NCI-H2227 (cell line): ENCODE measurements at regions not wholly inside any gene's neighbourhood (a gene's known extent, or its start where the extent isn't known, plus 50 kb on each side); places are given as distances from the start of the nearest gene placed in this dataset.

Experiments
- DNase-seq: peaks from one replicate; lab custom pipeline; 2025; ENCODE audit not compliant: unreplicated experiment; lab: John Stamatoyannopoulos, UW

- DNase-seq = no peak
These were observed 441.9 kb upstream of the ADGRL4 start for GRCh38 chr1:79448426-79448825.

DNA sequence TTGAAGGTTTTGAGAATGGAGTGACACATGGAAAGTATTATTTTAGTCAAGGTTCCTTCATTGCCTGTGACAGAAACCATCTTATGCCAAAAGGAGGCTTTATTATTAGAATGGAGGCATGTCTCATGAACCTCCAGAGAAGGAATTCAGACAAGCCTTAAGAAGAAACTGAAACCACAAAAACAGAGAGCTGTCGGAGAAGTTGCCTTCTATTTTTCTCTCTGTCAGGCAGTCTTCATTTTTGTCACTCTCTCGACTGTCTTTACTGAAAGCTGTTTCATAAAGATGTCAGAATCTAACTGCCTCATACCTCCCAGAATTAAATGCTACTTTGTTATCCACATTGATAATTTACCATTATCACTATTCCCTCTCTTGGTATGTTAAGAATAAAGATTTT, 434.7 kb upstream of the ADGRL4 start:
- no peak for DNase-seq

DNA sequence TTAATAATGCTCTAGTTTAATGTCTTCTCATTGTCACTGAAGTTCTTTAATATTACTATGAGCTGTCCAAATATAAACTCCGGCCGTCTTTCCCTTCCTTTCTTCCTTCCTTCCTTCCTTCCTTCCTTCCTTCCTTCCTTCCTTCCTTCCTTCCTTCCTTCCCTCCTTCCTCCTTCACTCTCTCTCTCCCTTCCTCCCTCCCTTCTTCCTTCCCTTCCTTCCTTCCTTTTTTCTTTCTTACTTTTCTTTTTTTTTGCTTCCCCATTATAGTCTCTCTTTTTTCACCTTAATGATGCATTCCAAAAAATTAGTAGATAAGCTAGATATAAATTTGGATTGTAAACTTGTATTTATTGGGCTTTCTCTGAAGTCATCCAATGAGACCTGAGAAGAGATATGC, 431.0 kb upstream of the ADGRL4 start:
- no peak for DNase-seq

GRCh38 chr1:79431340-79431739, 424.8 kb upstream of the ADGRL4 start:
- no peak for DNase-seq

- no peak for DNase-seq
These were observed 423.9 kb upstream of the ADGRL4 start for GRCh38 chr1:79430437-79430836.

DNA sequence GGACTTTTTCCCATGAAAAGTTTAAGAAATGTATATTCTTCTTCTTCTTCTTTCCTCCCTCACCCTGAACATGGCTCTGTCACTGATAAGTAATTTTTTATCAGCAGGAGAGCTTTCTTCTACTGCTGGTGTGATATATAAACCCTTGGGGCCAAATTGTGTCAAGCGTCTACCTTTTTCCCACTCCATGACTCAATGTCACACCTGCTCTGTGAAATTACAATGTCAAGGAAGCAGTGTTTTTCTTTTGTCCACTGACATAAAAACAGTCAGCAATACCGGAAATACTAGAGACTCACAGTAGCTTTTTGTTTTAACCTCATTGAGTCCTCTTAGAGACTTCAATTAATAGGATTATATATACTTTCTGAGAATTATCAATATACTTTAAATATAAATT, 416.2 kb upstream of the ADGRL4 start:
- DNase-seq = no peak

- no peak for DNase-seq
These were observed 392.0 kb upstream of the ADGRL4 start for GRCh38 chr1:79398501-79398900.

DNA sequence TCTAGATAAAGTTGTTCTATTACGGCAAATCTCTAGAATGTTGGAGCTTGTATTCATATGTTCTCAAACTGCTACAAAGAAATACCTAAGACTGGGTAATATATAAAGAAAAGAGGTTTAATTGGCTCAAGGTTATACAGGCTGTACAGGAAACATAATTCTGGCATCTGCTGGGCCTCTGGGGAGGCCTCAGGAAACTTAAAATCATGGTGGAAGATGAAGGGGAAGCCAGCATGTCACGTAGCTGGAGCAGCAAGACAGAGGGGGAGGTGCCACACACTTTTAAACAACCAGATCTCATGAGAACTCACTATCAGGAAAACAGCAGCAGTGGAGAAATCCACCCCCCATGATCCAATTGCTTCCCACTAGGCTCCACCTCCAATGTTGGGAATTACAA, 390.4 kb upstream of the ADGRL4 start:
- DNase-seq = no peak

DNA sequence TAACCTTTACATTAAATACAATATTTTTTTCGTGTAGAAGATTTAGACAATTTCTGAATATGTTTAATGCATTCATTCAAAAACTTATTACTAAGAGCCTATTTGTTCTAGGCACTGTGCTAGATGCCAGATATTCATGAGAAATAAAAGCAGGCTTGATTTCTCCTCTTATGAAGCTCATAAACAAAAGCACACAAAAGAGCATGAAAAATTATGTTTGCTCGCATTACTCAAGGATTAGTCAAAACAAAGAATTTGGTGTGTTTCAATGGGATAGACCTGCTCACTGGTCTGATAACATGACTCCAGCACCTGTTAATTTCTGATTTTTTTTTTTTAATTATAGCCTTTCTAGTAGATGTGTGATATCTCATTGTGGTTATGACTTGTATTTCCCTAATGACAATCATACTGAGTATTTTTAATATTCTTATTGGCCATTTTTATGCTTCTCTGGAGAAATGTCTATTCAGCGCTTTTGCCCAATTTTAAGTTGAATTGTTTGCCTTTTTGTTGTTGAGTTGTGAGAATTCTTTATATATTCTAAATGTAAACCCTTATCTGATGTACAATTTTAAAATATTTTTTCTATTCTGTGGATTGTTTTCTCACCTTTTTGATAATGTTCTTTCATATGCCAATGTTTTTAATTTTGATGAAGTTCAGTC, 382.3 kb upstream of the ADGRL4 start:
- no peak for DNase-seq

GRCh38 chr1:79386730-79387129, 380.2 kb upstream of the ADGRL4 start:
- DNase-seq = no peak

DNA sequence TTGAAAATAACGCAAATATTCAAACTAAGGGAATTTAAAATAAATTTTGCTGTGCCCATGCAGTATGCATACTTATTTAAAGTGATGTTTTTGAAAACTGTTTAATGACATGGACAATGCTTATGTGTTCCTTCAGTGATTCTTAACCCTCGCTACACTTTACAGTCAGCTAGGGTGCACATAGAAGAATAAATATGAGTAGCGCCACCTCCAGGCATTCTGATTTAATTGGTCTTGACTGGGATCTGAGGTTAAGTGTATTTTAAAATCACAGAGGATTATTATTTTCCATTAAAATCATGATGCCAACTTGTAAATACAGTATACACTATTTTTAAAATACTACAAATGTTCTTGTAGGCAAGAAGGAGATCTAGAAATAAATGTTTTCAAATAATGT, 373.5 kb upstream of the ADGRL4 start:
- no peak for DNase-seq

DNA sequence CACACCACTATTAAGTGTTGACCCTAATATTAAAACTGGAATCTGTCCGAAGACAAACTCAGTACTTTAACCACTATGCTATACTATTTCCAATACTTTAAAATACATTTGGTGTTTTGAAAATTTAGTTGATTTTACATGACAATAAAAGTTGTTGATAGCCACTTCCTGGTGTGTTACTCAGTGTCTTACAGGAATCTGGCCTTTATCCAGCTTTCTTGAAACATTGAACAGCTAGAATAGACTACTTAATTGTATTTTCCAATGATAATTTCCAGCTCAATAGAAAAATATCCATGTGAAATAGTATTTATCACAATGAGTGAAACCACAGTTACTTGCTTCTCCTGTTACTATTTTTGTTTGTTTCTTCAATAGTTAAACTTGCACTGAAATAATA, 369.6 kb upstream of the ADGRL4 start:
- DNase-seq = no peak

DNA sequence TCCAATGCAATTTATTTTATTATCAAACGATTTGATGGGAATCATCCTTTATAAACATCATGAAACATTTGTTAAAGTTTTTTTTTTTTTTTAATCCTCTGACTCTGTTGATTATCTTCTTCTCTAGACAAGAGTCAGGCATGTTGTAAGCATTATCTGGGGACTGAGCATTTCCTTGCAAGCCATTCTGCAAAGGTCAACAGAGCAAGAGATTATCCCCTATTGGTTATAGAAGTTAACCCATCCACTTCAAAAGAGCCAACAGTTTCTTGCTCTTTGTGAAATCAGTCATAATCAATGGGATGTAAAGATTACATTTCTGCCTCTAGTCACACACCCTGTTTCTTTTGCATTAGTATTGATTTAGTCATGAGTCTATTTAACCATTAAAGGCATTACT, 368.8 kb upstream of the ADGRL4 start:
- DNase-seq = no peak

DNA sequence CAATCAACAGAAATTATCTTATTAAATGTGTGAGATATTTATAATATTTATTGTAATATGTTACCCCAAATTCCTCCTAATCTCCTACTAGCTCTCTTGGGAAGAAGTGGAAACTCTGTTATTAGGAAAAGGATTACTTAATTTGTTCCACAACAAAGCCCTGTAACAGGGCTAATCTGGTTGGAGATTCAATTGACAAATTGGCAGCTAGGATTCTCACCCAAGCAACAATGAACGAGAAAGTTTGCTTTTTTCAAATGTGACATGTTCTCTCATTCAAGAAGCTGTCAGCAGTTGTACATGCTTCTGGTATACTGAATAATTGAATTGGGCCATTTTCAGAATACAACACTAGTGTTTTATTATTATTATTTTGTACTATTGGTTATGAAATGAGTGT, 367.9 kb upstream of the ADGRL4 start:
- no peak for DNase-seq

DNA sequence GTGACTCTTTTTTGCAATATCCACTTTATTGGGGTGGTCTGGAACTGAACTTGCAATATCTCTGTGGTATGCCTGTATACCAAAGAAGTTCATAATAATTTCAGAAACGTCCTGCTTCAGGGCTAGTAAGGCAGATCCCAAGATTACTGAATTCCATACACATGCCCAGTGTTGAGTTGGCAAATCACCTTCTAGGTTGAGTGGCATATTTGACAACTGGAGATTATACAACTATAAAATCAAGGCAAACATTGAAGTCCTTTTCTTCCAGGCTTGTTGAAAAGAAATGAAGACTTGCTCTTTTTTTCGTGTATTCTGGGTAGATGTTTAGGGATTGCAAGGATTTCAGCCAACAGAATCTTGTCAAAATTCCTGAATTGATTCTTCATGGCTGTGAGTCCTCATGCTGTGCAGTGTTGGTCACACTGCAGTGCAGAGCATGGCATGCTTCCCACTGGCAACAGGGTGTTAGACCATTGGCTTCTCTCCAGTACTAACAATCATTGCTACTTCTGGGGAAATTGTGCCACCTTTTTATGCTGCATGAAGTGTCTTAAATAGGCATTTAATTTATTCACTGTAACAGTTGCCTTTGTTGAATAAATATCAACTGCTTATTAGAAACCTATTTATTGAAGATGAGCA, 367.1 kb upstream of the ADGRL4 start:
- no peak for DNase-seq

GRCh38 chr1:79371802-79372201, 365.3 kb upstream of the ADGRL4 start:
- DNase-seq = no peak

DNA sequence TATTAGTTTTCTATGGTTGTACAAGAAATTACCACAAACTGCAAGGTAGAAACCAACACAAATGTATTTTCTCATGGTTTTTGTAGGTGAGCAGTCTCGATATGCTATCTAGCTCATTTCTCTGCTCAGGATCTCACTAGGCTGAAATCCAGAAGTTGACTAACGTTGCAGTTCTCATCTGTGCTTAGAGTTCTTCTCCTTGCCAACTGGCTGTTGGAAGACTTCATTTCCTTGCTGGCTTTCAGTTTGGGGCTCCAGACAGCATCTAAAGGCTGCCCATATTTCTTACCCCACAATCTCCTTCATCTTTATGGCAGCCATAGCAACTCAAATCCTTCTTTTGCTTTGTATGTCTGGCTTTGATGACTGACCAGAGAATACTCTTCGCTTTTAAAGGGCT, 362.6 kb upstream of the ADGRL4 start:
- DNase-seq = no peak

DNA sequence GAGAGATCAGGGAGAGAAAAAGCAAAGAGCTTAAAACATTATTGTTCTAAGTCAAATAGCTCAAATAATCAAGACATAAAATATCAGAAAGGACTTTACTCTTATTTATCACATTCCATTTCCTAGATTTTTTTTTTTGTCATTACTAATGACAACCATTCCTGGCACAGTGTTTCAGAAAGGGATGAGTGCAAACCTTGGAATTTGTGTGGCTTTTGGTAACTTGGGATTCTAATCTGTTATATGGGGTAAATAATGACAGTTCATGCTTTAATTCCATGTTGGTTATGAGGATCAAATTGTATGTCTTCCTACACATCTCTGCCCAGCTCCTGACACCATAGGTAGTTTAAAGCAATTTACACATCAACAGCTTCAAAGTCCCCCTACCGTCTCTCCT, 358.4 kb upstream of the ADGRL4 start:
- no peak for DNase-seq

- DNase-seq = no peak
These were observed 356.9 kb upstream of the ADGRL4 start for GRCh38 chr1:79363430-79363829.

- no peak for DNase-seq
These were observed 355.9 kb upstream of the ADGRL4 start for GRCh38 chr1:79362470-79362869.

GRCh38 chr1:79355090-79355489, 348.6 kb upstream of the ADGRL4 start:
- DNase-seq = no peak

GRCh38 chr1:79353224-79353623, 346.7 kb upstream of the ADGRL4 start:
- no peak for DNase-seq

DNA sequence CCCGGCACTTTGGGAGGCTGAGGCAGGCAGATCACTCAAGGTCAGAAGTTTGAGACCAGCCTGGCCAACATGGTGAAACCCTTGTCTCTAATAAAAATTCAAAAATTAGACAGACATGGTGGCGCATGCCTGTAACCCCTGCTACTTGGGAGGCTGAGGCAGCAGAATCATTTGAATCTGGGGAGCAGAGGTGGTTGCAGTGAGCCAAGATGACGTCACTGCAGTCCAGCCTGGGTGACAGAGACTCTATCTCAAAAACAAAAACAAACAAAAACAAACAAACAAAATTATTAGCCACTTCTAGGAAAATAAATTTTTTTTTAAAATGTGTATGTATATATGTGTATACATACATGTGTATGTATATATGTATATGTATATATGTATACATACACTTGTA, 320.3 kb upstream of the ADGRL4 start:
- no peak for DNase-seq
